WTC11 (cell line): ENCODE measurements at regions not wholly inside any gene's neighbourhood (a gene's known extent, or its start where the extent isn't known, plus 50 kb on each side); places are given as distances from the start of the nearest gene placed in this dataset.

ENCODE experiments used
- ATF2 ChIP-seq: sonication (generic); formaldehyde crosslinking; IDR thresholded peaks from 2 replicates; pipeline ENCODE4 v1.8.1; 2022; ENCODE audit warnings: low read depth, missing genetic modification reagents, borderline replicate concordance
- CTCF ChIP-seq: fragments of 200-600 bp; IDR thresholded peaks from 2 replicates; pipeline ENCODE4 v1.8.0; 2022; ENCODE audit warnings: antibody characterized with exemption
- ETV6 ChIP-seq: sonication (generic); formaldehyde crosslinking; IDR thresholded peaks from 2 replicates; pipeline ENCODE4 v1.8.1; 2022; ENCODE audit warnings: mild to moderate bottlenecking, missing genetic modification reagents
- FOXK1 ChIP-seq: sonication (generic); formaldehyde crosslinking; IDR thresholded peaks from 2 replicates; pipeline ENCODE4 v1.8.0; 2022; ENCODE audit warnings: mild to moderate bottlenecking, moderate library complexity, missing genetic modification reagents
- IRF1 ChIP-seq: sonication (generic); formaldehyde crosslinking; IDR thresholded peaks from 2 replicates; pipeline ENCODE4 v1.8.0; 2023; ENCODE audit warnings: missing genetic modification reagents
- PREB ChIP-seq: sonication (generic); formaldehyde crosslinking; IDR thresholded peaks from 2 replicates; pipeline ENCODE4 v1.8.1; 2022; ENCODE audit warnings: mild to moderate bottlenecking, missing genetic modification reagents, moderate library complexity, borderline replicate concordance
- SP1 ChIP-seq: sonication (generic); formaldehyde crosslinking; conservative IDR thresholded peaks from 2 replicates; pipeline ENCODE4 v1.8.1; 2022; ENCODE audit warnings: missing genetic modification reagents
- USF2 ChIP-seq: sonication (generic); formaldehyde crosslinking; IDR thresholded peaks from 2 replicates; pipeline ENCODE4 v1.8.1; 2023; ENCODE audit warnings: mild to moderate bottlenecking, missing genetic modification reagents, moderate library complexity
- ZBTB43 ChIP-seq: sonication (generic); formaldehyde crosslinking; IDR thresholded peaks from 2 replicates; pipeline ENCODE4 v1.8.1; 2023; ENCODE audit warnings: mild to moderate bottlenecking, missing genetic modification reagents

GRCh38 chr2:58886009-58886408, 644.9 kb upstream of the FANCL start:
- TF ChIP-seq USF2 (no peak), SP1 (CRISPR knock-in tag) (no peak), ETV6 (no peak), CTCF (no peak), FOXK1 (CRISPR knock-in tag) (no peak), ZBTB43 (no peak), PREB (CRISPR knock-in tag) (no peak), IRF1 (CRISPR knock-in tag) (no peak), ATF2 (CRISPR knock-in tag) (no peak)
